ENCODE measurements at regions not wholly inside any gene's neighbourhood (a gene's known extent, or its start where the extent isn't known, plus 50 kb on each side); places are given as distances from the start of the nearest gene placed in this dataset.

GRCh38 chr9:80401243-80401642, 829.5 kb downstream of the TLE4 start:
- no peak overlapping the region for H3K4ac ChIP-seq (ENCODE audit: low read depth, low read length)
- no peak overlapping the region for H2AFZ ChIP-seq (ENCODE audit: low read length)
- no peak overlapping the region for H3K56ac ChIP-seq (ENCODE audit: insufficient read length, low read depth, low read length)
- H3K27ac ChIP-seq (ENCODE audit: insufficient read length, low read depth, low read length), result no peak overlapping the region
- H3K14ac ChIP-seq (ENCODE audit: insufficient read depth, low read length), result no peak overlapping the region
- H2BK20ac ChIP-seq (ENCODE audit: low read depth, low read length, poor library complexity, severe bottlenecking), result peak overlapping the region; percentile 83
- no peaks in the 10 kb centered on the region for H3K23me2 ChIP-seq (ENCODE audit: insufficient read length, low read depth, low read length, poor library complexity, severe bottlenecking)
- no peak for TF ChIP-seq CTCF (conservative IDR thresholded peaks at IDR 0.05)
- no peak overlapping the region for H4K5ac ChIP-seq (ENCODE audit: insufficient read length, low read depth, low read length)
- Mint-ChIP-seq H3K9me3 (peaks cover 14 to 18% of the 10 kb centered on the region in 2 experiments), H3K27ac (peak overlapping the region in 2 of 3 experiments; percentile 93 to 95; a peak in 6 of 7 replicates), H3K4me3 (no peak overlapping the region), H3K36me3 (ENCODE audit: insufficient read depth in 1 of 3, low read depth in 3 of 3) (peaks cover 11 to 22% (median 16%) of the 10 kb centered on the region in 3 experiments), H3K27me3 (ENCODE audit: low read depth) (no peaks in the 10 kb centered on the region), H3K4me1 (peaks cover 32 to 33% of the 10 kb centered on the region in 2 experiments)
- WGBS (ENCODE audit: extremely low coverage, insufficient read length, low lambda C conversion rate), result no CpG with 5 or more reads among the region's 4 CpGs
- H4K8ac ChIP-seq (replicated peaks; ENCODE audit: insufficient read length, low read depth, low read length), result no peak overlapping the region
- no peak overlapping the region for H2AK5ac ChIP-seq (ENCODE audit: insufficient read length, low read length)
- no peak overlapping the region for H2BK15ac ChIP-seq (ENCODE audit: low read depth, low read length)
- H3K79me1 ChIP-seq (ENCODE audit: insufficient read depth, low read depth, low read length, poor library complexity, severe bottlenecking), result no peaks in the 10 kb centered on the region
- H2BK12ac ChIP-seq (ENCODE audit: insufficient read length, low read depth, low read length), result no peak overlapping the region
- peaks cover 2% of the 10 kb centered on the region; the same call in 1 of the 2 replicates for H3K4me1 ChIP-seq (ENCODE audit: insufficient read depth, low read length)
- H2BK120ac ChIP-seq (ENCODE audit: low read depth, low read length, poor library complexity, severe bottlenecking), result no peak overlapping the region
- H3K9ac ChIP-seq (ENCODE audit: extremely low read depth, insufficient read length, low read length), result no peak overlapping the region
- H3K27me3 ChIP-seq (ENCODE audit: insufficient read depth, low read length), result no peaks in the 10 kb centered on the region
- DNase-seq, result no peak
- H3K23ac ChIP-seq (ENCODE audit: insufficient read length, low read depth, low read length), result no peak overlapping the region
- H4K91ac ChIP-seq (ENCODE audit: insufficient read length, low read depth, low read length), result no peak overlapping the region
- no peak overlapping the region for H2BK5ac ChIP-seq (ENCODE audit: insufficient read length, low read length)
- H3K9me3 ChIP-seq (ENCODE audit: control insufficient read depth, low read depth, low read length), result peaks cover 8% of the 10 kb centered on the region
- H4K20me1 ChIP-seq (ENCODE audit: control insufficient read depth, insufficient read depth, insufficient read length), result no peaks in the 10 kb centered on the region
- H3K18ac ChIP-seq (ENCODE audit: insufficient read length, low read depth, low read length), result no peak overlapping the region
- H3T11ph ChIP-seq (ENCODE audit: low read length), result no peak overlapping the region
- no peaks in the 10 kb centered on the region for H3K79me2 ChIP-seq (ENCODE audit: insufficient read depth, low read length)
- peak overlapping the region; percentile 4 for H3K4me2 ChIP-seq (ENCODE audit: insufficient read depth, insufficient read length, low read length)

All from H9 (cell line).